Neural progenitor cell (in vitro differentiated cells): ENCODE measurements at regions not wholly inside any gene's neighbourhood (a gene's known extent, or its start where the extent isn't known, plus 50 kb on each side); places are given as distances from the start of the nearest gene placed in this dataset.

Experiments used
- CTCF ChIP-seq: fragments of 200-600 bp; sonication (generic); IDR thresholded peaks from 2 replicates; pipeline ENCODE4 v1.5.1; 2017; ENCODE audit warnings: antibody characterized with exemption, mild to moderate bottlenecking
- EZH2 ChIP-seq: fragments of 200-600 bp; sonication (generic); IDR thresholded peaks from 2 replicates; pipeline ENCODE4 v1.6.1; 2017; ENCODE audit warnings: antibody characterized with exemption, mild to moderate bottlenecking, moderate library complexity
- EZH2phosphoT487 ChIP-seq: fragments of 200-600 bp; sonication (generic); IDR thresholded peaks from 2 replicates; pipeline ENCODE4 v1.6.1; 2017; ENCODE audit warnings: antibody characterized with exemption

GRCh38 chr13:76719955-76720354, 166.2 kb downstream of the KCTD12 start:
- TF ChIP-seq CTCF (no peak), EZH2 (no peak), EZH2phosphoT487 (no peak)
